ENCODE measurements at regions not wholly inside any gene's neighbourhood (a gene's known extent, or its start where the extent isn't known, plus 50 kb on each side); places are given as distances from the start of the nearest gene placed in this dataset.

DNA sequence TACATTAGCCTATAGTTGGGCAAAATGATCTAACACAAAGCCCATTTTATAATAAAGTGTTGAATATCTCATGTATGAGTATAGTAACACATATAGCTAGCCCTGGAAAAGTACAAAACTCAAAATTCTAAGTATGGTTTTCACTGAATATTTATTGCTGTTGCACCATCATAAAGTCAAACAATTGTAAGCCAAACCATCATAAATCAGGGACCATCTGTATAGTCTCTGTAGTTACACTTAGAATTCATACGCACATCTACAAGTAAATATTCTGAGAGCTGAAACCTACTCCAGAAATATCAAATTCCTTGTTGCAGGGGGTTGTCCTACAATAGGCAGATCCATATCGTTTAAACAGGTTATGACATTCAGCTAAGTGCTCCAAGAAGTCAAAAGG is 817.3 kb downstream of the BCKDHB start:
- no peaks in the 10 kb centered on the region for H3K79me2 ChIP-seq (ENCODE audit: insufficient read depth)
- H3F3A ChIP-seq (replicated peaks; ENCODE audit: insufficient read depth) = no peaks in the 10 kb centered on the region
- H3K36me3 ChIP-seq (replicated peaks in 1 of 2; ENCODE audit: control insufficient read depth in 1 of 2, insufficient read depth in 2 of 2, low read length in 1 of 2) = no peaks in the 10 kb centered on the region
- POLR2A ChIA-PET = no interaction called here
- no peak overlapping the region for H3K27ac ChIP-seq (ENCODE audit: low read depth in 2 of 2, low read length in 1 of 2)
- H3K9me3 ChIP-seq = no peaks in the 10 kb centered on the region
- no peak overlapping the region for H3K9ac ChIP-seq
- WGBS (ENCODE audit: low lambda C conversion rate) = 49% methylated on average over 2 of the region's 2 CpGs
- no peak overlapping the region for H2AFZ ChIP-seq (ENCODE audit: low read depth)
- no peaks in the 10 kb centered on the region for H3K27me3 ChIP-seq (ENCODE audit: insufficient read depth)
- no peak overlapping the region for H3K4me2 ChIP-seq
- H3K9me2 ChIP-seq = no peaks in the 10 kb centered on the region
- CTCF ChIA-PET = interaction anchor here (0.6 kb wide), 1 partner anchor 64 kb away, joined by 3 read pairs; no protein-coding TSS in a partner anchor
- no peak overlapping the region for H3K4me3 ChIP-seq (ENCODE audit: low read depth in 2 of 2, low read length in 1 of 2)
- H4K20me1 ChIP-seq (ENCODE audit: insufficient read depth) = no peaks in the 10 kb centered on the region
- DNase-seq = no peak
- TF ChIP-seq YY1 (IDR thresholded peaks at IDR 0.05; ENCODE audit: low read depth) = no peak
- TF ChIP-seq TAF1 (IDR thresholded peaks at IDR 0.05; ENCODE audit: borderline replicate concordance, low read depth, low read length) = no peak
- no peak for TF ChIP-seq FOXJ3 (CRISPR knock-in tag; IDR thresholded peaks at IDR 0.05)
- TF ChIP-seq JUND (IDR thresholded peaks at IDR 0.05) = no peak
- TF ChIP-seq, protein P1, sequence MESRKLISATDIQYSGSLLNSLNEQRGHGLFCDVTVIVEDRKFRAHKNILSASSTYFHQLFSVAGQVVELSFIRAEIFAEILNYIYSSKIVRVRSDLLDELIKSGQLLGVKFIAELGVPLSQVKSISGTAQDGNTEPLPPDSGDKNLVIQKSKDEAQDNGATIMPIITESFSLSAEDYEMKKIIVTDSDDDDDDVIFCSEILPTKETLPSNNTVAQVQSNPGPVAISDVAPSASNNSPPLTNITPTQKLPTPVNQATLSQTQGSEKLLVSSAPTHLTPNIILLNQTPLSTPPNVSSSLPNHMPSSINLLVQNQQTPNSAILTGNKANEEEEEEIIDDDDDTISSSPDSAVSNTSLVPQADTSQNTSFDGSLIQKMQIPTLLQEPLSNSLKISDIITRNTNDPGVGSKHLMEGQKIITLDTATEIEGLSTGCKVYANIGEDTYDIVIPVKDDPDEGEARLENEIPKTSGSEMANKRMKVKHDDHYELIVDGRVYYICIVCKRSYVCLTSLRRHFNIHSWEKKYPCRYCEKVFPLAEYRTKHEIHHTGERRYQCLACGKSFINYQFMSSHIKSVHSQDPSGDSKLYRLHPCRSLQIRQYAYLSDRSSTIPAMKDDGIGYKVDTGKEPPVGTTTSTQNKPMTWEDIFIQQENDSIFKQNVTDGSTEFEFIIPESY (IDR thresholded peaks at IDR 0.05; ENCODE audit: borderline replicate concordance, low read depth) = no peak
- TF ChIP-seq RAD21 (IDR thresholded peaks at IDR 0.05; ENCODE audit: low read length) = no peak
- TF ChIP-seq ELF1 (IDR thresholded peaks at IDR 0.05) = no peak
- TF ChIP-seq TCF12 (IDR thresholded peaks at IDR 0.05) = no peak
- no peak for TF ChIP-seq SIN3A (IDR thresholded peaks at IDR 0.05; ENCODE audit: borderline replicate concordance, low read depth, low read length)
- H3K4me1 ChIP-seq (ENCODE audit: control insufficient read depth in 1 of 2, insufficient read depth in 2 of 2, low read depth in 1 of 2, low read length in 1 of 2) = no peaks in the 10 kb centered on the region

DNA sequence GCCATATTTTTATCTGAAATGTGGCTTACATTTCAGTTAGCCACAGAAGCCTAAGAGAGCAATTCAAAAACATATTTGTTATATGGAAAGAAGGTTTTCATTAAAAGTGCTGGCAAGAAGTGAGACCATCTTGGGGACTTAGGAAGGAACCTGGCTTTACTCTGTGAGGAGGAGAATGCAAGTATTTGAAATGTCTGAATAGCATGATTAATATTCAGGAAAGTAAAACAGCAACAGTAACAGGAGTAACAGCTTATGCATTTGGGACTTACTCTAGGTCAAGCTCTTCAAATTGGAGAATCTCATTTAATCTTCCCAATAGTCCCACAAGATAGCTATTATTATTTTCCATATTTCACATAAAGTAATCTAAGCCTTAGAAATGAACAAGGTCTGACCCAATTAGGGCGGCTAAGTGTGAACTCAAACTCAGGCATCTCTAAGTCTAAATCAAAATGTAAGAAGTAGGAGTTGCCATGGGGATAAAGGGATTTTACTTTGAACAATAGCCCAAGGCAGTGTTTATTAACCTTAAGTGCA is 816.5 kb downstream of the BCKDHB start:
- CTCF ChIA-PET = no interaction called here
- TF ChIP-seq YY1 (IDR thresholded peaks at IDR 0.05; ENCODE audit: low read depth) = no peak
- no peak for TF ChIP-seq RXRA (IDR thresholded peaks at IDR 0.05; ENCODE audit: borderline replicate concordance, low read depth)
- no peak for TF ChIP-seq RFX5 (IDR thresholded peaks at IDR 0.05; ENCODE audit: low read length)
- TF ChIP-seq CHD2 (IDR thresholded peaks at IDR 0.05; ENCODE audit: low read length, partially characterized antibody) = no peak
- no peak for TF ChIP-seq TCF12 (IDR thresholded peaks at IDR 0.05)
- no peak for TF ChIP-seq SMC3 (IDR thresholded peaks at IDR 0.05; ENCODE audit: low read depth, low read length)
- no peak for TF ChIP-seq MXI1 (IDR thresholded peaks at IDR 0.05; ENCODE audit: low read depth, low read length)
- no peak for TF ChIP-seq FOXM1 (IDR thresholded peaks at IDR 0.05; ENCODE audit: low read depth)
- TF ChIP-seq USF2 (IDR thresholded peaks at IDR 0.05; ENCODE audit: borderline replicate concordance, low read depth, low read length) = no peak
- no peak for TF ChIP-seq GABPA (IDR thresholded peaks at IDR 0.05; ENCODE audit: low read depth)
- no peak overlapping the region for H2AFZ ChIP-seq (ENCODE audit: low read depth)
- H3K4me2 ChIP-seq = no peak overlapping the region
- H3K27ac ChIP-seq (ENCODE audit: low read depth in 2 of 2, low read length in 1 of 2) = no peak overlapping the region
- no peak overlapping the region for H3K9ac ChIP-seq
- no peaks in the 10 kb centered on the region for H3F3A ChIP-seq (replicated peaks; ENCODE audit: insufficient read depth)
- 79% methylated on average over 1 of the region's 1 CpG for WGBS (ENCODE audit: low lambda C conversion rate)
- POLR2A ChIA-PET = no interaction called here
- no peaks in the 10 kb centered on the region for H3K9me3 ChIP-seq
- no peak for DNase-seq
- no peak overlapping the region for H3K4me3 ChIP-seq (ENCODE audit: low read depth in 2 of 2, low read length in 1 of 2)
- no peaks in the 10 kb centered on the region for H3K9me2 ChIP-seq
- no peaks in the 10 kb centered on the region for H3K36me3 ChIP-seq (replicated peaks in 1 of 2; ENCODE audit: control insufficient read depth in 1 of 2, insufficient read depth in 2 of 2, low read length in 1 of 2)
- H3K27me3 ChIP-seq (ENCODE audit: insufficient read depth) = no peaks in the 10 kb centered on the region
- H4K20me1 ChIP-seq (ENCODE audit: insufficient read depth) = no peaks in the 10 kb centered on the region
- H3K79me2 ChIP-seq (ENCODE audit: insufficient read depth) = no peaks in the 10 kb centered on the region
- H3K4me1 ChIP-seq (ENCODE audit: control insufficient read depth in 1 of 2, insufficient read depth in 2 of 2, low read depth in 1 of 2, low read length in 1 of 2) = no peaks in the 10 kb centered on the region
